Neuronal stem cell (in vitro differentiated cells): ENCODE measurements at regions not wholly inside any gene's neighbourhood (a gene's known extent, or its start where the extent isn't known, plus 50 kb on each side); places are given as distances from the start of the nearest gene placed in this dataset.

ENCODE experiments used
- DNase-seq: peaks from one replicate; pipeline ENCODE4 v3.0.0-alpha.2; 2013; ENCODE audit warnings: low spot score
- H2AFZ ChIP-seq: one replicate; pipeline ENCODE4 v1.6.1; 2013; ENCODE audit warnings: mild to moderate bottlenecking, low read length, inconsistent platforms
- H2AK5ac ChIP-seq: 2 replicates; pipeline ENCODE4 v1.6.1; 2013; ENCODE audit warnings: low read depth, mild to moderate bottlenecking, inconsistent platforms, low read length, moderate library complexity, mixed read lengths
- H2BK120ac ChIP-seq: 2 replicates; pipeline ENCODE4 v1.6.1; 2013; ENCODE audit warnings: low read depth, mild to moderate bottlenecking, inconsistent platforms, low read length, moderate library complexity, mixed read lengths
- H2BK12ac ChIP-seq: one replicate; pipeline ENCODE4 v1.6.1; 2013; ENCODE audit warnings: low read length, inconsistent platforms
- H2BK15ac ChIP-seq: 2 replicates; pipeline ENCODE4 v1.6.1; 2013; ENCODE audit warnings: mild to moderate bottlenecking, low read length, inconsistent platforms, mixed read lengths
- H2BK5ac ChIP-seq: one replicate; pipeline ENCODE4 v1.6.1; 2013; ENCODE audit warnings: inconsistent platforms, mild to moderate bottlenecking, low read length, moderate library complexity
- H3K14ac ChIP-seq: one replicate; pipeline ENCODE4 v1.6.1; 2013; ENCODE audit warnings: low read length, inconsistent platforms
- H3K18ac ChIP-seq: 2 replicates; pipeline ENCODE4 v1.6.1; 2013; ENCODE audit warnings: low read length, inconsistent platforms
- H3K23ac ChIP-seq: 2 replicates; pipeline ENCODE4 v1.6.1; 2013; ENCODE audit warnings: low read depth, mild to moderate bottlenecking, mixed read lengths, low read length, inconsistent platforms; ENCODE audit not compliant: poor library complexity
- H3K27ac ChIP-seq: replicated peaks from 3 replicates; pipeline ENCODE4 v1.5.1; 2013; ENCODE audit warnings: low read length, inconsistent platforms
- H3K27me3 ChIP-seq, 3 experiments: 2 replicates each; pipeline ENCODE4 v1.6.1; 2013; ENCODE audit warnings: low read length in 3 of 3, mild to moderate bottlenecking in 2 of 3, inconsistent platforms in 1 of 3, low read depth in 1 of 3, mixed read lengths in 1 of 3, moderate library complexity in 1 of 3; ENCODE audit not compliant: control insufficient read depth in 3 of 3, insufficient read depth in 3 of 3
- H3K36me3 ChIP-seq, 2 donors: replicated peaks in 1 of 2; 2 replicates each; pipeline ENCODE4 v1.6.1; 2013; ENCODE audit warnings: low read length in 2 of 2; ENCODE audit not compliant: control insufficient read depth in 2 of 2, insufficient read depth in 2 of 2
- H3K4ac ChIP-seq: 2 replicates; pipeline ENCODE4 v1.6.1; 2013; ENCODE audit warnings: inconsistent platforms, mild to moderate bottlenecking, low read length, moderate library complexity
- H3K4me1 ChIP-seq, 2 donors: 1 replicate in 1 of 2; 2 replicates in 1 of 2; pipeline ENCODE4 v1.6.1; 2013; ENCODE audit warnings: low read length in 2 of 2, low read depth in 1 of 2; ENCODE audit not compliant: control insufficient read depth in 2 of 2, insufficient read depth in 1 of 2
- H3K4me2 ChIP-seq: one replicate; pipeline ENCODE4 v1.6.1; 2013; ENCODE audit warnings: mild to moderate bottlenecking, low read length, inconsistent platforms; ENCODE audit not compliant: insufficient read depth, poor library complexity, severe bottlenecking
- H3K4me3 ChIP-seq, 2 donors: 2 replicates each; pipeline ENCODE4 v1.5.1; 2013; ENCODE audit warnings: low read length in 2 of 2, mild to moderate bottlenecking in 2 of 2, inconsistent platforms in 1 of 2, moderate library complexity in 1 of 2
- H3K79me1 ChIP-seq: one replicate; pipeline ENCODE4 v1.6.1; 2013; ENCODE audit warnings: low read depth, mild to moderate bottlenecking, inconsistent platforms, low read length, moderate library complexity
- H3K9ac ChIP-seq: one replicate; pipeline ENCODE4 v1.6.1; 2013; ENCODE audit warnings: mild to moderate bottlenecking, low read depth, low read length, inconsistent platforms; ENCODE audit not compliant: poor library complexity
- H3K9me3 ChIP-seq, 2 donors: replicated peaks in 1 of 2; 2 replicates each; pipeline versions ENCODE3 to v1.6.1; 2013; ENCODE audit warnings: low read length in 2 of 2, mild to moderate bottlenecking in 2 of 2, inconsistent platforms in 1 of 2, low read depth in 1 of 2, mixed read lengths in 1 of 2, moderate library complexity in 1 of 2; ENCODE audit not compliant: control insufficient read depth in 2 of 2, insufficient read depth in 1 of 2
- H4K8ac ChIP-seq: one replicate; pipeline ENCODE4 v1.6.1; 2013; ENCODE audit warnings: low read depth, mild to moderate bottlenecking, inconsistent platforms, low read length, moderate library complexity
- H4K91ac ChIP-seq: one replicate; pipeline ENCODE4 v1.6.1; 2013; ENCODE audit warnings: low read length, low read depth, mild to moderate bottlenecking, inconsistent platforms; ENCODE audit not compliant: poor library complexity
- WGBS, 2 donors: extraction: QIAGEN DNeasy Blood & Tissue Kit; methylation state at CpG; one replicate each; pipeline ENCODE4 v1.1.7; 2013; ENCODE audit warnings: missing lambda C conversion rate in 2 of 2, mixed read lengths in 1 of 2; ENCODE audit not compliant: insufficient read length in 2 of 2, insufficient replicate concordance in 1 of 2; ENCODE audit errors: extremely low coverage in 2 of 2; 5-methylcytosine and 5-hydroxymethylcytosine counted together

DNA sequence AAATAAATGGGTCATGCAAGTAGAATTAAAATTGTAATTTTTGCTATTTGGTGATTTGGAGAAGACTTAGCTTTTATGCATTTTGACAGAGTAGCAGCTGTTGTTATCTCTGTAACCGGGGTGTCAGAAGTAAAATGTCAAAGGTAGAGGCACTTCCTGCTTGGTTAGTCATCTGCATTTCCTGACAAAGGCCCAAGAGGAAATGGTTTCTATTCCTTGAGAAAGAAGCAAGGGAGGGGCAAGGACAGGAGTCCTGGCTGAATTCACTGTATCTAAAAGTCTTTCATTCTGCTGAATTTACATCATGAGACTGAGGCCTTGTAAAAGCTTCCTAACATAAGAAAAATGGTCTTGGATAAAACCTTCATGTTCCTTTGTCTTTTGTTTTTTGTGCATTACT, 550.9 kb upstream of the BOD1L1 start:
- Histone ChIP-seq H3K23ac (no peak overlapping the region), H3K14ac (no peak overlapping the region), H3K4me2 (no peak overlapping the region), H4K91ac (no peak overlapping the region), H2BK5ac (no peak overlapping the region), H2BK120ac (no peak overlapping the region), H3K4ac (no peak overlapping the region), H3K4me1 (peaks cover 0 to 13% of the 10 kb centered on the region in 2 donors), H3K36me3 (no peaks in the 10 kb centered on the region), H2BK15ac (no peak overlapping the region), H3K9ac (no peak overlapping the region), H2AFZ (peak overlapping the region; percentile 73), H3K27ac (no peak overlapping the region), H2AK5ac (no peak overlapping the region), H3K27me3 (no peaks in the 10 kb centered on the region), H3K79me1 (no peaks in the 10 kb centered on the region), H3K4me3 (no peak overlapping the region), H2BK12ac (no peak overlapping the region), H4K8ac (no peak overlapping the region), H3K18ac (no peak overlapping the region), H3K9me3 (no peaks in the 10 kb centered on the region)
- no peak for DNase-seq
- no CpG with 5 or more reads among the region's 1 CpG for WGBS, 2 donors

GRCh38 chr4:14180166-14180565, 552.6 kb upstream of the BOD1L1 start:
- Histone ChIP-seq H3K23ac (no peak overlapping the region), H3K9me3 (no peaks in the 10 kb centered on the region), H3K14ac (no peak overlapping the region), H3K27me3 (no peaks in the 10 kb centered on the region), H3K36me3 (no peaks in the 10 kb centered on the region), H3K4me2 (no peak overlapping the region), H2AK5ac (no peak overlapping the region), H3K4me1 (peaks cover 0 to 13% of the 10 kb centered on the region in 2 donors), H3K27ac (no peak overlapping the region), H2BK12ac (no peak overlapping the region), H3K4me3 (no peak overlapping the region), H4K91ac (no peak overlapping the region), H3K18ac (no peak overlapping the region), H3K4ac (no peak overlapping the region), H4K8ac (no peak overlapping the region), H3K9ac (no peak overlapping the region), H2BK5ac (no peak overlapping the region), H3K79me1 (no peaks in the 10 kb centered on the region), H2AFZ (no peak overlapping the region), H2BK15ac (no peak overlapping the region), H2BK120ac (no peak overlapping the region)
- no peak for DNase-seq
- WGBS, 2 donors = no CpG with 5 or more reads among the region's 2 CpGs

- H4K8ac ChIP-seq = no peak overlapping the region
- no peak overlapping the region for H4K91ac ChIP-seq
- no CpG with 5 or more reads among the region's 6 CpGs for WGBS, 2 donors
- H3K27me3 ChIP-seq = no peaks in the 10 kb centered on the region
- no peak overlapping the region for H2BK120ac ChIP-seq
- DNase-seq = no peak
- no peak overlapping the region for H3K4me2 ChIP-seq
- no peak overlapping the region for H3K27ac ChIP-seq
- H3K18ac ChIP-seq = no peak overlapping the region
- H3K4me3 ChIP-seq = no peak overlapping the region
- H3K79me1 ChIP-seq = no peaks in the 10 kb centered on the region
- H3K14ac ChIP-seq = no peak overlapping the region
- no peak overlapping the region for H2AFZ ChIP-seq
- H3K23ac ChIP-seq = no peak overlapping the region
- no peaks in the 10 kb centered on the region for H3K36me3 ChIP-seq
- H2BK5ac ChIP-seq = no peak overlapping the region
- peaks cover 0 to 13% of the 10 kb centered on the region in 2 donors for H3K4me1 ChIP-seq
- H3K9ac ChIP-seq = no peak overlapping the region
- no peak overlapping the region for H2BK12ac ChIP-seq
- no peak overlapping the region for H3K4ac ChIP-seq
- no peak overlapping the region for H2BK15ac ChIP-seq
- H3K9me3 ChIP-seq = no peaks in the 10 kb centered on the region
- no peak overlapping the region for H2AK5ac ChIP-seq
Observed at GRCh38 chr4:14180983-14181601, 553.6 kb upstream of the BOD1L1 start.

- Histone ChIP-seq H3K9ac (no peak overlapping the region), H3K4me3 (no peak overlapping the region), H3K4ac (no peak overlapping the region), H3K9me3 (no peaks in the 10 kb centered on the region), H2BK5ac (no peak overlapping the region), H2BK12ac (no peak overlapping the region), H2AK5ac (no peak overlapping the region), H2AFZ (no peak overlapping the region), H4K91ac (no peak overlapping the region), H3K36me3 (no peaks in the 10 kb centered on the region), H3K4me1 (peaks cover 0 to 13% of the 10 kb centered on the region in 2 donors), H3K18ac (no peak overlapping the region), H3K14ac (no peak overlapping the region), H3K79me1 (no peaks in the 10 kb centered on the region), H2BK120ac (no peak overlapping the region), H3K27me3 (no peaks in the 10 kb centered on the region), H3K4me2 (no peak overlapping the region), H3K27ac (no peak overlapping the region), H4K8ac (no peak overlapping the region), H2BK15ac (no peak overlapping the region), H3K23ac (no peak overlapping the region)
- DNase-seq = no peak
- no CpG with 5 or more reads among the region's 6 CpGs for WGBS, 2 donors
Observed at GRCh38 chr4:14182148-14182547, 554.6 kb upstream of the BOD1L1 start.
